NCI-H526 treated with DMSO at 0.1 percent for 48 hours (cell line): ENCODE measurements at regions not wholly inside any gene's neighbourhood (a gene's known extent, or its start where the extent isn't known, plus 50 kb on each side); places are given as distances from the start of the nearest gene placed in this dataset.
"Not testable (repeated sequence)": the region's sequence is repeated elsewhere in the genome, so short reads cannot be mapped to it uniquely, and the experiment has no call there.

Source experiments
- DNase-seq: peaks from one replicate; lab custom pipeline; 2025; lab: John Stamatoyannopoulos, UW

GRCh38 chr1:69077633-69078032 is 490.1 kb upstream of the LRRC7 start:
- no peak for DNase-seq

GRCh38 chr1:69081668-69082067 is 486.1 kb upstream of the LRRC7 start:
- no peak for DNase-seq

- no peak for DNase-seq
These were observed 485.4 kb upstream of the LRRC7 start for GRCh38 chr1:69082312-69082711.

- no peak for DNase-seq
These were observed 481.6 kb upstream of the LRRC7 start for GRCh38 chr1:69086148-69086547.

- DNase-seq, result no peak
These were observed 479.2 kb upstream of the LRRC7 start for GRCh38 chr1:69088571-69088970.

GRCh38 chr1:69090170-69090569 is 477.6 kb upstream of the LRRC7 start:
- no peak for DNase-seq

- DNase-seq, result no peak
These were observed 477.0 kb upstream of the LRRC7 start for GRCh38 chr1:69090752-69091151.

DNA sequence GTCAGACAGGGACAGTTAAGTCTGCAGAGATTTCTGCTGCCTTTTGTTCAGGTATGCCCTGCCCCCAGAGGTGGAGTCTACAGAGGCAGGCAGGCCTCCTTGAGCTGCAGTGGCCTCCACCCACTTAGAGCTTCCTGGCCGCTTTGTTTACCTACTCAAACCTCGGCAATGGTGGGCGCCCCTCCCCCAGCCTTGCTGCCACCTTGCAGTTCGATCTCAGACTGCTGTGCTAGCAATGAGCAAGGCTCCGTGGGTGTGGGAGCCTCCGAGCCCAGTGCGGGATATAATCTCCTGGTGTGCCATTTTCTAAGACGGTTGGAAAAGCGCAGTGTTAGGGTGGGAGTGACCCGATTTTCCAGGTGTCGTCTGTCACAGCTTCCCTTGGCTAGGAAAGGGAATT is 465.7 kb upstream of the LRRC7 start:
- not testable (repeated sequence) for DNase-seq

- DNase-seq, result no peak
These were observed 464.5 kb upstream of the LRRC7 start for GRCh38 chr1:69103213-69103612.

- no peak for DNase-seq
These were observed 463.9 kb upstream of the LRRC7 start for GRCh38 chr1:69103705-69104385.

DNA sequence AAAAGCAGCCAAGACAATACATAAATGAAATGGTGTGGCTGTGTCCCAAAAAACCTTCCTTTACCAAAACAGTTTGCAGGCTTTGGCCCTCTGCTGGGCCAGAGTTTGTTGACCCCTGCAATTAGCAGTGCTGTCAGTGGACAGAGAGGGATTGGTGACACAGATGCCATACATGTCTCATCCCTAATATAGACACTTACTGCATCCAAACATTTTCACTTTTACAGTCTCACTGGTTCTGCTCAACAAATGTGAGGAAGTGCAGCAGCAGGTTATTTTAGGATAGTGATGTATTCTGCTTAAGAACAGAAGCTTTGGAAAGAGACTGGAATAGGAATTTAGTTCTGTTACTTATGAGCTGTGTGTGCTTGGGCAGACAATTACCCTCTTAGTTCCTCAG is 462.8 kb upstream of the LRRC7 start:
- DNase-seq, result no peak

DNA sequence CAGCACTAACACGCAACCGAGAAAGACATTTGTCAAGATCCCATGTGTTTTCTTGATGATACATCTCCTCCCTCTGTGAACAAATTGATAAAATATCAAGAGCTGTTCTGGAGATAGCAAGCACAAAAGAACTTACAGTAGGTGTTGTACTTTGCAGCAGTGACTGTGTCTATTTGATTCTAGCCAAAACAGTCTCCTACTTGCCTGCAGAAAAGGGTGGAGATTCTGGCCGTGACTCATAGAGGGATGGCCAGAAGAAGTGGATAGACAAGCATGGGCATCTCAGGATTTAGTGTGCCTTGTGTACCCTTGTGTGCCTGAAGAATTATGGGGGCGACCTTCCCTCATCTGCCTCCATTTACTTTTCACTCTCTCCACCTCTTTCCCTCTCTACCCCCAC is 458.4 kb upstream of the LRRC7 start:
- DNase-seq, result no peak

GRCh38 chr1:69110851-69111250 is 456.9 kb upstream of the LRRC7 start:
- no peak for DNase-seq

- not testable (repeated sequence) for DNase-seq
These were observed 447.5 kb upstream of the LRRC7 start for GRCh38 chr1:69120126-69120741.

GRCh38 chr1:69120817-69121216 is 446.9 kb upstream of the LRRC7 start:
- no peak for DNase-seq

DNA sequence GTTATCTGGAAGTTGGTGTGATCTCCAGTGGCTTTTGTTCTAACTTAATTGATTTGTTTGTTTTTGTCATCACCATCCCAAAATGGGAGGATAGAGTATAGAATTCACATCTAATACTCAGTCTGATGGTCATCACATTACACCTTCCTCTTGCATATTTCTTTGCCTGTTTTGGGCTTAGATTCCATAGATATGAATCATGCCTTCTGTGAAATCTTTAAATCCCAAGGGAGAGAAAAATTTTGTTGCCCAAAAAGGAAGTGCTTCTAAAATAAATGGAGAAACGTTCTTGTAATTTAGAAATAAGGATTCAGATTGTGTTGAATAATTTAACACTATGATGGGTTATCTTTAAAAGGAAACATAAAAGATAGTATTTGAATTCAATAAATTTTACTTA is 446.0 kb upstream of the LRRC7 start:
- DNase-seq, result no peak

GRCh38 chr1:69122373-69122772 is 445.3 kb upstream of the LRRC7 start:
- DNase-seq, result no peak

GRCh38 chr1:69123486-69123885 is 444.2 kb upstream of the LRRC7 start:
- DNase-seq, result no peak

DNA sequence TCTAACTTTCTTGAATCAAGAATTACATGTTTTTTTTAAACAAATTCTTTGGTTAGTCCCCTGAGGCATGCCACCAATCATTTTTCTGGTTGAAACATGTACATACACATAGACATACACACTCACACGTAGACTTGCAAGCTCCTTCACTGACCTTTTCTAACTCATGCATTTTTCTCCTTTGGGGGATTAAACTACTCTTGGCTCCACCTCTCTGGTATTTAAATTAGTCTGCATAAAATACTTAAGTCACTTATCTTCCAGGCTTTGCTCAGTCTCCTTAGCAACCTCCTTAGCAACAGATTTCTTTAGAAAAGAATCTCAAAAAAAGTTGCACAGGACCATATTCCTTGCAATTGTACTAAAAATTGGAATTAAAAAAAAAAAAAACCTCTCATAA is 440.9 kb upstream of the LRRC7 start:
- no peak for DNase-seq

GRCh38 chr1:69128204-69128603 is 439.5 kb upstream of the LRRC7 start:
- no peak for DNase-seq

GRCh38 chr1:69129538-69129937 is 438.2 kb upstream of the LRRC7 start:
- no peak for DNase-seq

GRCh38 chr1:69138172-69138571 is 429.6 kb upstream of the LRRC7 start:
- DNase-seq, result no peak

- no peak for DNase-seq
These were observed 428.7 kb upstream of the LRRC7 start for GRCh38 chr1:69139007-69139406.

DNA sequence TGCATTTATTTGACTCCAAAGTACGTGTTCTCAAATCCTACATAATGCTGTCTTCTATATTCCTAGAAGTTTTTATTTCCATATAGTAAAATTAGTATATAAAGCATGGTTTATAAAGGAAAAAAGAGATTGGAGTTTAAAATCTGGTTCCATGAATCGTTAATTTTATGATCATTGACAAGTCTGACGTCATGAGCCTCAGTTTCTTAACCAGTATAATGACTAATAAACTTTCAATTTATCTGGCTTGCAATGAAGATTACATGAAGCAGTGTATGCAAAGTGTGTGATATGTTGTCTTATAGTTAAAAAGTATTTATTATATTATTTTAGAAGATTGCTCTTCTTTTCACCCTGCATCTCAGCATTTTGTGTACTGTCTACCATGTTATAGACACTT is 421.4 kb upstream of the LRRC7 start:
- no peak for DNase-seq
